Endothelial cell of umbilical vein (primary cell): ENCODE measurements at regions not wholly inside any gene's neighbourhood (a gene's known extent, or its start where the extent isn't known, plus 50 kb on each side); places are given as distances from the start of the nearest gene placed in this dataset.

Source experiments
- BruUV-seq: library from RNA; stranded (reverse); fragments of 400-500 nt; replicated peaks from 2 replicates; lab custom pipeline; 2021; lab: Mats Ljungman, UMichigan
- CTCF ChIA-PET: fragments of 300-600, 350-600 bp; sonication (Branson Sonifier 250); formaldehyde crosslinking; loops from one replicate; lab custom pipeline; 2021; ENCODE audit warnings: antibody characterized with exemption, inconsistent platforms; lab: Charles Lee
- POLR2A ChIA-PET: fragments of 300-600, 350-600 bp; sonication (Branson Sonifier 250); formaldehyde crosslinking; loops from one replicate; lab custom pipeline; 2021; ENCODE audit warnings: antibody characterized with exemption, inconsistent platforms; lab: Charles Lee
- DNase-seq: peaks from one replicate; pipeline ENCODE4 v3.0.0-alpha.2; 2011; ENCODE audit warnings: low read depth, low spot score
- FAIRE-seq: peaks from 2 replicates; lab custom pipeline; 2011; peaks lifted over from hg19 to GRCh38; lab: Jason Lieb, UNC
- H2AFZ ChIP-seq: 2 replicates; pipeline ENCODE4 v1.6.0; 2012; ENCODE audit warnings: low read depth, low read length, control low read depth, inconsistent platforms
- H3K27ac ChIP-seq: 2 replicates; pipeline ENCODE4 v1.5.1; 2011; ENCODE audit warnings: low read depth, mild to moderate bottlenecking, control low read depth, low read length, moderate library complexity; ENCODE audit not compliant: insufficient read depth
- H3K27me3 ChIP-seq, 2 experiments: 2 replicates each; pipeline versions ENCODE4 v1.6.0 to v1.6.1; 2011; ENCODE audit warnings: low read length in 2 of 2, mixed read lengths in 1 of 2; ENCODE audit not compliant: control insufficient read depth in 2 of 2, insufficient read depth in 2 of 2
- H3K36me3 ChIP-seq, 2 experiments: 2 replicates in 1 of 2; 3 replicates in 1 of 2; pipeline ENCODE4 v1.5.1; 2011; ENCODE audit warnings: low read length in 2 of 2, mild to moderate bottlenecking in 1 of 2, moderate library complexity in 1 of 2; ENCODE audit not compliant: control insufficient read depth in 2 of 2, insufficient read depth in 2 of 2; ENCODE audit errors: extremely low read depth in 1 of 2
- H3K4me1 ChIP-seq: 3 replicates; pipeline ENCODE4 v1.5.1; 2011; ENCODE audit warnings: mild to moderate bottlenecking, low read length; ENCODE audit not compliant: control insufficient read depth, insufficient read depth; ENCODE audit errors: extremely low read depth
- H3K4me2 ChIP-seq: 2 replicates; pipeline ENCODE4 v1.6.1; 2011; ENCODE audit warnings: low read length, control low read depth, mixed read lengths; ENCODE audit not compliant: insufficient read depth
- H3K4me3 ChIP-seq, 3 experiments: fragments of 200-600 bp in 1 of 3; sonication (generic), shearing (Covaris generic) in 1 of 3; replicated peaks in 1 of 3; 2 replicates each; pipeline ENCODE4 v1.5.1; 2011 to 2016; ENCODE audit warnings: control low read depth in 3 of 3, low read length in 3 of 3, mild to moderate bottlenecking in 2 of 3, inconsistent platforms in 1 of 3, low read depth in 1 of 3, moderate library complexity in 1 of 3; ENCODE audit not compliant: insufficient read depth in 1 of 3
- H3K79me2 ChIP-seq: 2 replicates; pipeline ENCODE4 v1.6.0; 2012; ENCODE audit warnings: low read length, inconsistent platforms; ENCODE audit not compliant: control insufficient read depth, insufficient read depth
- H3K9ac ChIP-seq: replicated peaks from 2 replicates; pipeline ENCODE3; 2011; ENCODE audit warnings: low read length, control low read depth; ENCODE audit not compliant: insufficient read depth; ENCODE audit errors: extremely low read depth
- H3K9me1 ChIP-seq: replicated peaks from 3 replicates; pipeline ENCODE4 v1.6.0; 2011; ENCODE audit warnings: mild to moderate bottlenecking, low read length; ENCODE audit not compliant: control insufficient read depth, insufficient read depth; ENCODE audit errors: extremely low read depth
- H3K9me3 ChIP-seq: replicated peaks from 2 replicates; pipeline ENCODE4 v1.5.1; 2012; ENCODE audit warnings: low read length, inconsistent platforms; ENCODE audit not compliant: control insufficient read depth, insufficient read depth
- H4K20me1 ChIP-seq: replicated peaks from 2 replicates; pipeline ENCODE3; 2011; ENCODE audit warnings: mild to moderate bottlenecking, low read length; ENCODE audit not compliant: control insufficient read depth, insufficient read depth; ENCODE audit errors: extremely low read depth
- EZH2 ChIP-seq: IDR thresholded peaks from 2 replicates; pipeline ENCODE4 v1.6.1; 2012; ENCODE audit warnings: borderline replicate concordance, low read depth, mild to moderate bottlenecking, moderate library complexity, low read length, inconsistent platforms; ENCODE audit not compliant: severe bottlenecking
- GATA2 ChIP-seq: IDR thresholded peaks from 2 replicates; pipeline ENCODE4 v1.7.0; 2011; ENCODE audit warnings: low read depth, mild to moderate bottlenecking, moderate library complexity, mixed read lengths, low read length; ENCODE audit not compliant: insufficient read length, insufficient read depth
- POLR2A ChIP-seq: IDR thresholded peaks from 2 replicates; pipeline ENCODE4 v1.6.1; 2012; ENCODE audit warnings: low read depth, mild to moderate bottlenecking, control low read depth, low read length
- POLR2AphosphoS5 ChIP-seq: IDR thresholded peaks from 2 replicates; pipeline ENCODE4 v1.6.1; 2012; ENCODE audit warnings: low read depth, mild to moderate bottlenecking, control low read depth, low read length, moderate library complexity; ENCODE audit not compliant: insufficient read depth
- dilution Hi-C: fragments of 300-500 bp; cut with MboI; formaldehyde crosslinking; loops from one replicate; pipeline ENCODE4 v1.15.0; 2019; ENCODE audit warnings: low sequenced_read_pairs; ENCODE audit not compliant: extremely low pct_ligation_motif_present
- intact Hi-C: fragments of 100-400 bp; cut with micrococcal nuclease; formaldehyde crosslinking; loops from one replicate; pipeline ENCODE4 v1.10.0; 2022
- TF ChIP-seq, protein P1 (sequence below), 2 donors: IDR thresholded peaks; 1 replicate in 1 of 2; 2 replicates in 1 of 2; pipeline ENCODE4 v1.5.1; 2011; ENCODE audit warnings: low read length in 2 of 2, mild to moderate bottlenecking in 2 of 2, moderate library complexity in 2 of 2, control low read depth in 1 of 2, inconsistent platforms in 1 of 2, low read depth in 1 of 2; ENCODE audit not compliant: insufficient read depth in 1 of 2; ENCODE audit errors: extremely low read depth in 1 of 2

DNA sequence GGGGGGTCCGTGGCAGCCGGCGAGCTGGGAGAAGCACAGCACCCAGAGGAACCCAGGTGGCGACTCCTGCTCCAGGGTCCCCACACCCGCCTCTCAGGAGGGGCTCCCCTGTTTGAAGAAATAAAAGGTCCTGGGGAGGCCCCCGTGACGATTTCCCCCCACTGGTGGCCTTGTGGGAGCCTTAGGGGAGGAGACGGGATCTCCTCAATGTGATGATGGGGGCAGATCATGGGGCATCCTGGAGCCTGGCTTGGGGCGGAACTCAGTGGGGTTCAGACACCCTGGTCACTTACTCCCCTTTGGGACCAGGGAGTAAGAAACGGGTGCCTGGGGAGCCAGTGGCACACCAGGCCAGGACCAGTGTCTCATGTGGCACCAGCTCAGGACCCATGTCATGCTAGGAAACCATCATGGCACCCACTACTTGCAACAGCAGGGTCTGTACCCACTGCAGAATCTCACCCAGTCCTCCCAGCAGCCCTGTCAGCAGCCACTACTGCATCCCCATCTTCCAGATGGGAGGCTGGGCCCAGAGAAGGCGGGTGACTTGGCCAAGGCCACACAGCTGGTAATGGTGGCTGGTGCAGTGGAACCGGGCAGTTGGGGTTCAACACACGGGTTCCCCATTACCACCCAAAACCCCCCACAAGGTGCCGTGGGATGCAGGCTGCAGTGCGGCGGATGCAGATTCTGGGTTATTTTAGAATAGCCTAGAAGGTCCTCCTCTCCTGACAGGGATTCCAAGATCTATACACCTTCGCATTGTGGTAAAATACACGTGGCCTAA, 130.7 kb downstream of the CTTN start:
- dilution Hi-C loops, result no loop called here
- POLR2A ChIA-PET, result no interaction called here
- no peaks in the 10 kb centered on the region for H3K36me3 ChIP-seq
- no TSS peak for BruUV-seq
- no peak overlapping the region for H3K9ac ChIP-seq
- no peak for TF ChIP-seq POLR2AphosphoS5
- TF ChIP-seq POLR2A, result no peak
- TF ChIP-seq, protein P1, sequence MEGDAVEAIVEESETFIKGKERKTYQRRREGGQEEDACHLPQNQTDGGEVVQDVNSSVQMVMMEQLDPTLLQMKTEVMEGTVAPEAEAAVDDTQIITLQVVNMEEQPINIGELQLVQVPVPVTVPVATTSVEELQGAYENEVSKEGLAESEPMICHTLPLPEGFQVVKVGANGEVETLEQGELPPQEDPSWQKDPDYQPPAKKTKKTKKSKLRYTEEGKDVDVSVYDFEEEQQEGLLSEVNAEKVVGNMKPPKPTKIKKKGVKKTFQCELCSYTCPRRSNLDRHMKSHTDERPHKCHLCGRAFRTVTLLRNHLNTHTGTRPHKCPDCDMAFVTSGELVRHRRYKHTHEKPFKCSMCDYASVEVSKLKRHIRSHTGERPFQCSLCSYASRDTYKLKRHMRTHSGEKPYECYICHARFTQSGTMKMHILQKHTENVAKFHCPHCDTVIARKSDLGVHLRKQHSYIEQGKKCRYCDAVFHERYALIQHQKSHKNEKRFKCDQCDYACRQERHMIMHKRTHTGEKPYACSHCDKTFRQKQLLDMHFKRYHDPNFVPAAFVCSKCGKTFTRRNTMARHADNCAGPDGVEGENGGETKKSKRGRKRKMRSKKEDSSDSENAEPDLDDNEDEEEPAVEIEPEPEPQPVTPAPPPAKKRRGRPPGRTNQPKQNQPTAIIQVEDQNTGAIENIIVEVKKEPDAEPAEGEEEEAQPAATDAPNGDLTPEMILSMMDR (IDR thresholded peaks at IDR 0.05; ENCODE audit: extremely low read depth in 1 of 2, insufficient read depth in 1 of 2, low read depth in 1 of 2, low read length in 2 of 2), result no peak
- H3K9me1 ChIP-seq, result no peaks in the 10 kb centered on the region
- no peak overlapping the region for H2AFZ ChIP-seq
- intact Hi-C loops, result no loop called here
- H3K4me1 ChIP-seq, result no peaks in the 10 kb centered on the region
- no peaks in the 10 kb centered on the region for H3K79me2 ChIP-seq
- H3K9me3 ChIP-seq, result no peaks in the 10 kb centered on the region
- no peaks in the 10 kb centered on the region for H4K20me1 ChIP-seq
- CTCF ChIA-PET, result no interaction called here
- FAIRE-seq, result no peak
- no peaks in the 10 kb centered on the region for H3K27me3 ChIP-seq
- H3K4me3 ChIP-seq, result no peak overlapping the region
- no peak overlapping the region for H3K27ac ChIP-seq
- no peak for DNase-seq
- no peak overlapping the region for H3K4me2 ChIP-seq

DNA sequence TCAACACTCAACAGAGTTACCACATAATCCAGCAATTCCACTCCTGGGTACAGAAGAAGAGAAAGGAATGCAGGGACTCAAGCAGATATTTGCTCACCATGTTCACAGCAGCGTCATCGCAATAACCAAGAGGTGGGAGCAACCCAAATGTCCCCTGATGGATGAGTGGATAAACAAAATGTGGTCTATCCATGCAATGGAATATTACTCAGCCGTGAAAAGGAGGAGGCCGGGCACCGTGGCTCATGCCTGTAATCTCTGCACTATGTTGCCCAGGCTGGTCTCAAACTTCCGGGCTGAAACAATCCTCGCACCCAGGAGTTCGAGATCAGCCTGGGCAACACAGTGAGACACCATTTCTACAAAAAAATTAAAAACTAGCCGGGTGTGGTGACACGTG, 131.7 kb downstream of the CTTN start:
- H3K4me3 ChIP-seq, result no peak overlapping the region
- H3K9me1 ChIP-seq, result no peaks in the 10 kb centered on the region
- FAIRE-seq, result no peak
- H3K4me2 ChIP-seq, result no peak overlapping the region
- no peaks in the 10 kb centered on the region for H3K36me3 ChIP-seq
- no peaks in the 10 kb centered on the region for H3K4me1 ChIP-seq
- H3K79me2 ChIP-seq, result no peaks in the 10 kb centered on the region
- no peaks in the 10 kb centered on the region for H4K20me1 ChIP-seq
- BruUV-seq, result no TSS peak
- no peak overlapping the region for H3K27ac ChIP-seq
- no peak overlapping the region for H2AFZ ChIP-seq
- DNase-seq, result no peak
- TF ChIP-seq GATA2, result no peak
- TF ChIP-seq EZH2, result no peak
- intact Hi-C loops (no loop called here), dilution Hi-C loops (no loop called here)
- H3K9me3 ChIP-seq, result no peaks in the 10 kb centered on the region
- no peaks in the 10 kb centered on the region for H3K27me3 ChIP-seq
- ChIA-PET POLR2A (no interaction called here), CTCF (no interaction called here)
- no peak overlapping the region for H3K9ac ChIP-seq
